Islet of Langerhans (tissue), 1 donor: ENCODE measurements at regions not wholly inside any gene's neighbourhood (a gene's known extent, or its start where the extent isn't known, plus 50 kb on each side); places are given as distances from the start of the nearest gene placed in this dataset.
"Not testable (repeated sequence)": the region's sequence is repeated elsewhere in the genome, so short reads cannot be mapped to it uniquely, and the experiment has no call there.

ENCODE experiments used
- FAIRE-seq: peaks from one replicate; lab custom pipeline; 2011; peaks lifted over from hg19 to GRCh38; lab: Jason Lieb, UNC

DNA sequence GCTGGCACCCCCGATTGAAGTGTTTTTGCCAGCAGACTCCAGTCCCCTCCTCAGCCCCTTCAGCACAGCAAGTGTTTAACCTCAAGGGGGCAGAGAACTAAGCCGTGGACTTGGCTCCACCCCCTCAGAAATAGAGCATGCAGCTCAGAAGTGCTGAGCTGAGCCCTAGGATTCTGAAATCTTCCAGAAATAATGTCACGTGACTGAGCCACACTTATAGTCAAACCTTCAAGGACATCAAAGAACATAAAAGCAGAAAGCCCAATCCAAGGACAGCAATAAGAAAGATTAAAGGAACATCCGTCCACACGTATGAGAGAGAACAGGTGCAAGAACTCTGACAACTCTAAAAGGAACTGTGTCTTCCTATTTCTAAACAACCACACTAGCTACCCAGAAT lies 317.7 kb upstream of the LRFN5 start:
- no peak for FAIRE-seq

GRCh38 chr14:41285186-41285748 lies 321.4 kb upstream of the LRFN5 start:
- no peak for FAIRE-seq

DNA sequence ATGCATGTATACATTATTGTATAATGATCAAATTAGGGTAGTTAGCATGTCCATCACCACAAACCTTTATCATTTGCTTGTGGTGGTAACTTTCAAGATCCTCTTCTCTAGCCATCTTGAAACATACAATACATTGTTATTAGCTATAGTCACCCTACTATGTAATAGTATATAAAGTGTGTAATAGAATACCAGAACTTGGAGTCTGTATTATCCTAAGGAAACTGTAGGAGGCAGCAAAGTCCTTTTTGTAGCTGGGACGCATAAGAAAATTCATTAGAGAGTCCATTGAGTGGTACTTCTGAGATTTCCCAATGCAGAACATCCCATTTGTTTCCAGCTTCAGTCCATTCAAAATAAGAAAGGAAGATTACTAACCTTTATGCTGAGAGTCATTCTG lies 325.9 kb upstream of the LRFN5 start:
- FAIRE-seq = no peak

GRCh38 chr14:41277450-41277849 lies 329.2 kb upstream of the LRFN5 start:
- FAIRE-seq = no peak

DNA sequence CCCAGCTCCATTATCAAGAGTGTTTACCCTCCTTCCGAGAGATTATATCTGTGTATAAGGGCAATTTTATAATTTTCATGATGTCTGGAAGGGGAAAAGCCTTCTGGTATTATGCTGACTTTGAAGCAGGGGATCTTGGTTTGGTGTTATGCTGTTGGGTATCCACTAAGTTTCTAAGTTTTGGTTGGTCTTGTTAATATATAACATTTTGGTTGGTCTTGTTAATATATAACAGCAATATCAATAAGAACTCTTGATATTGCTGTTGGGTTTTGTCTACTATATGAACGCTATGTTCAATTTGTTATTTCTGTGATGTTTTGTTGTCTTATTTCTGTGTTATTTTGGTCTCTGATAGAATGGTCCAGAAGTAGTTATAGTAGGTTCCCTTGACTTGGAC lies 349.2 kb upstream of the LRFN5 start:
- no peak for FAIRE-seq

GRCh38 chr14:41235466-41235865 lies 371.2 kb upstream of the LRFN5 start:
- FAIRE-seq = no peak

DNA sequence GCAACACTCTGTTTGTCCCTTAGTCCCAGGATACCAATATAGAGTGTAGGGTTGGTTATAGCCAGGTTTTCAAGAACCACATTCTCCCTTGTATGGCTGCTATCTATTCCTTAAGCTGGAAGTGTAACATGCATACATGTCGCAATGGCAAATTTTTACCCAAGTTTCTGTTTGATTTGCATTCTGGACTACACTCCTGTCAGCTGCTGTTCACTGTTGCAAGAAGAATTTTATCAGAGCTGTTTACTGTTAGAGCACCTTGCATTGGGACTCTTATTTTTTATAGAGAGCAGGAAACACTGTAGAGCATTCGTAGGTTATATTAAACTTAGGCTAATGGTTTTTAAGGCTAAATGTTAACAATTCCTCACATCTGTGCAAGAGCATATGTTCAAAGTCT lies 376.0 kb upstream of the LRFN5 start:
- no peak for FAIRE-seq

- no peak for FAIRE-seq
These were observed 376.9 kb upstream of the LRFN5 start for GRCh38 chr14:41229824-41230223.

DNA sequence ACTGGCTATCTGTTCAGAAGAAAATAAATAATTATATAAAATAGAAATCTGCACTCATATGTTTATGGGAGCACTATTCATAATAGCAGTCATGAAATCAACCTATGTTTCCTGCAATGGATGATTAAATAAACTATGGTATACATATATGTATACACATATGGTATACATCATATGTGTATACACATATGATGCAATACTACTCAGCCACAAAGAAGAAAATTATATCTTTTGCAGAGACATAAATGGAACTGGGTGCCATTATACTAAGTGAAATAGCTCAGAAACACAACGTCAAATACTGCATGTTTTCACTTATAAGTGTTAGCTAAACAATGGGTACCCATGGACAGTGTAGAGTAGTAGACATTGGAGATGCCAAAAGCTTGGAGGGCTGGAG lies 381.2 kb upstream of the LRFN5 start:
- FAIRE-seq = no peak

DNA sequence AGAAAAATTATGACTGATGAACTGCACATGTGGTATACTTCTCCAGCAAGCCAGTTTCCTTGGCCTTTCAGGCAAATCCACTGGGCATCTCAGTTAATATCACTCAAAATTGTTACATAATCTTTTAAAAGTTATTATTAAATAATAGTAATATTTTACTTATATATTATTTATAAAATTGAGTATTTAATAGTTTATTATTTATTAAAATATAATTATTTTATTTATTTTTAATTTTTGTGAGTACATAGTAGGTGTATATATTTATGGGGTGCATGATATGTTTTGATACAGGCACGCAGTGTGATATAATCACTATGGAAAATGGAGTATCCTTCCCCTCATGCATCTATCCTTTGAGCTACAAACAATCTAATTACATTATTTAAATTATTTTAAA lies 384.1 kb upstream of the LRFN5 start:
- FAIRE-seq = no peak

GRCh38 chr14:41214978-41215377 lies 391.7 kb upstream of the LRFN5 start:
- not testable (repeated sequence) for FAIRE-seq

- no peak for FAIRE-seq
These were observed 405.0 kb upstream of the LRFN5 start for GRCh38 chr14:41201696-41202095.

- FAIRE-seq = no peak
These were observed 418.8 kb upstream of the LRFN5 start for GRCh38 chr14:41187868-41188267.

DNA sequence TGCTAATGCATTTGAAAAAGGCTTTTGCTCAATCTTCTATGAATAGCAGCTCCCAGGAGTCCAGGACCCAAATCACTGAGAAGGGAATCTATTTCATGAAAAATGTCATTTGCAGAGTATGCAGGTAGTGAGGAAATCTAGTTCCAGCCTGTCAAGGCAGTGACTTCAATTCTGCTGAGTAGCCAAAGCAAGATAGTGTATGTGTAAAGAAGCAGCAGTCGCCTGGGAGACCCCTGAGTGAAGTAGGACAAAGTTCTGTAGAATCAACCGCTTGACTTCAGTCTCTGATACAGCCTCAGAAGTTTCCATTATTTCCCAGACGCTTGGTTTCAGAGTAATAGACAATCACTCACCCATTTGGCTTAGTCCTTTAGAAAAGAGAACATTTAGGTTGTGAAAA lies 435.6 kb upstream of the LRFN5 start:
- no peak for FAIRE-seq

- FAIRE-seq = no peak
These were observed 439.6 kb upstream of the LRFN5 start for GRCh38 chr14:41167040-41167439.

DNA sequence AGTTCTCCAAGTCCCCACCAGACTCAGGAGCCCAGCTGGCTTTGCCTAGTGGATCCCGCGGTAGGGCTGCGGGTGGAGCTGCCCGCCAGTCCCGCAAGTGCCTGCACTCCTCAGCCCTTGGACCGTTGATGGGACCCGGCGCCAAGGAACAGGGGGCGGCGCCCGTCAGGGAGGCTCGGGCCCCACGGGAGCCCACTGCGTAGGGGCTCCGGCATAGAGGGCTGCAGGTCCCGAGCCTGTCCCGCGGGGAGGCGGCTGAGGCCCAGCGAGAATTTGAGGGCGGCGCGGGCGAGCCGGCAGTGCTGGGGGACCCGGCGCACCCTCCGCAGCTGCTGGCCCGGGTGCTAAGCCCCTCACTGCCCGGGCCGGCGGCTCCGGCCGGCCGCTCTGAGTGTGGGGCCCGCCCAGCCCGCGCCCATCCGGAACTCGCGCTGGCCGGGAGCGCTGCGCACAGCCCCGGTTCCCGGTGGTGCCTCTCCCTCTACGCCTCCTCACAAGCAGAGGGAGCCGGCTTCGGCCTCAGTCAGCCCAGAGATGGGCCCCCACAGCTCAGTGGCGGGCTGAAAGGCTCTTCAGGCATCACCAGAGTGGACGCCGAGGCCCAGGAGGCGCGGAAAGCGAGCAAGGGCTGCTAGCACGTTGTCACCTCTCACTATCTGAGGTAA lies 452.4 kb upstream of the LRFN5 start:
- FAIRE-seq = no peak

DNA sequence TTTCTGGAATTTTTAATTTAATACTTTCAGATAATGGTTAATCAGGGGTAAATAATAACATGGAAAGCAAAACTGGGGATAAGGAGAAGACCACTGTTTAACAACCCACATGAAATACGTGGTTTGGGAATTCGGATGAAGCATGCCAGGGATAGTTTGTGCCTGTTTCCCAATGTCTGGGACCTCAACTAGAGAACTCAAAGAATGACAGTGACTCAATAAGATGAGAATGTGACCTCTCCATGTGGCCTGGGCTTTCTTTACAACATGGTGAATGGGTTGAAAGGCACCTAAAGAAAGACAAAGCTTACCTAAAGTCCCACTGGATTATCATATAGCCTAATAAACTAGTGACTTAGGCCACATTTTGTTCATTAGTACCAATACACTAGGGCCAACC lies 460.3 kb upstream of the LRFN5 start:
- FAIRE-seq = no peak

GRCh38 chr14:41144370-41144769 lies 462.3 kb upstream of the LRFN5 start:
- no peak for FAIRE-seq

DNA sequence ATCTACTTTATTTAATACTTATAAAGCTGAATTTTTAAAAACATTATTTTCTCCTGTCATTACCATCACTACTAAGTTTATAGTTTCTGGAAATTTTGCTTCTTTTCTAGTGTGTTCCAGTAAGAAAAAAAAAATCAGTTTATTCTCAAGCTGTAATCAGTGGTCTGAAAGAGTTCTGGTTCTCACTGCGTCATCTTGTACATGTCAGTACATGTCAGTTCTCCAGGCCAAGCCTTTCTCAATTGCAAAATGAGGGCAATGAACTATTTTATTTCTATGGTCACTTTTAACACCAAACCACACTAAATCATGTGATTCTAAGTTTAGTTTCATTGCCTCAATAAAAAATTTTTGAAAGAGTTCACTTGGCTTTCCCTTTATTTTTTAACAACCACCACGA lies 468.9 kb upstream of the LRFN5 start:
- no peak for FAIRE-seq

GRCh38 chr14:41130274-41130673 lies 476.4 kb upstream of the LRFN5 start:
- no peak for FAIRE-seq

DNA sequence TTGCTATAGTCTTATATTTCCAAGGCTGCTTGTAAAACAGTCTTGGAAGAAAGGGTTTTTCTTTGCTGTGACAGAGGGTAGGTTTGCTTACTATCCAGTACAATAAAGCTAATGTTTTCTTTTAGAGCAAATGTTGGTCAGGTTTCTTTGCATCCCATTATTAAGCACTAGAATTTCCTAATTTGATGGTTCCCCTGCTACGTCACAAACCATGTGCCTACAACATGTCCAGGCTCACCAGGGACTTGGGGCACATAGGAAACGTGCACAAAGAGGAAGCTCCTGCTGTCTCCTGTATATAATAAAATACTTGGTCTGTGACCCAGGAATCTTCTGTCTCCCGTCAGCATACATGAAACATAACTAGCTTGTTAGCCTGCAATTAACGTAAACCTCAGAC lies 486.3 kb upstream of the LRFN5 start:
- FAIRE-seq = no peak

DNA sequence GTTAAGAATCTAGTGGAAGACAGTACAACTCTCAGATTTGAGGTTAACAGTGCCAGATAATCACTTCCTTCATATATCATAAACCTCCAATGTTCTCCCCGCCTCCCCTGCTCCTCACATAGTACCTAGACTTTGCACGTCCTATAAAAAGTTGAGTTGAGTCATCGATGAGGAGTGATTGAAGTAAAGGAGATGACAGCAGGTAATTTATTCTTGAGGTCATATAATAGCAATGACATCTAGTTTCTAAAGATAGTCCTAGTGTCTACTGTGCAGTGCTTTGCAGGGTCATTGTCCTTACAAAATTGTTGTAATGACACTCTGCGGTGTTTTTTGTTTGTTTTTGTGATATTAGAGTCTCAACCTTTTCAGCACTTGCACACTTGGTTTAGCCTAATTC lies 510.5 kb upstream of the LRFN5 start:
- FAIRE-seq = no peak

- FAIRE-seq = no peak
These were observed 519.6 kb upstream of the LRFN5 start for GRCh38 chr14:41087056-41087455.

DNA sequence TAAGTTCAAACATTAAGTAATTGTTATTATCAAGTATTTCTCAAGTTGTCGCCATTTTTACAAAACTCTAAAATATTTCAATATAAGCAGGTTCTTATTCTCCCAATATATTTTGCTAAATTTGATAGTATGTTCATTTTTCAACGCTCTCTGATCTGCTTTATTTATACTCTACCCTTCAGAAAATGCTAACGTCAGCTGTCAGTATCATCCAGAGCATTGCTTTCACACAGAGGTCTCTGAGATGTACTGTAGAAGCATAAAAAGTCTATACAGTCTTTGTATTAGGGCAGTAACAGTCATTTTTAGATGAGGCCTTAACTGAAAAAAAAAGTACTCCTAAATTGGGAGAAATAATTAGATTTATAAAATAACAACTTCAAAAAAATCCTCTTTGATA lies 533.1 kb upstream of the LRFN5 start:
- no peak for FAIRE-seq

GRCh38 chr14:41072776-41073175 lies 533.9 kb upstream of the LRFN5 start:
- no peak for FAIRE-seq
